ENCODE measurements at regions not wholly inside any gene's neighbourhood (a gene's known extent, or its start where the extent isn't known, plus 50 kb on each side); places are given as distances from the start of the nearest gene placed in this dataset.

DNA sequence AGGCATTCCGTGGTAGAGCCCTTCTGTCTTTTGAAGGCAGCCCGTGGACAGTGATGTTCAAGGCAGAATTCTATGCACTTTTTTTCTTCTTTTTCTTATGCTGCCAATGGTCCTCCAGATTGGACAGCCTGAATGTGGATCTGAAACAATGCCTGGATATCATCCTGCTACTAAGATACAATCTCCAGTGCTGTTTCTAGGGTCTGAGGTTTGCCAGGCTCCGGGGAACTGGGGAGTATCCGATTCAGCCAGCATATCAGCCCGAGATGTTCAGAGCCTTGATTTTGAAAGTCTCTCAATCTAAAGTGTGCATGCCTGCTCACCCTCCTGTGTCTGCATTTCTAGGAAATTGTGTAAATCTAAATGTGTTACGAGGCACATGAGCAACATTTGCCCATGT, 103.8 kb upstream of the WWC1 start:
- H3K4me1 ChIP-seq (ENCODE audit: control insufficient read depth, extremely low read depth, insufficient read depth, low read length), result no peaks in the 10 kb centered on the region
- H3K9me3 ChIP-seq (ENCODE audit: control insufficient read depth, low read depth, low read length), result no peaks in the 10 kb centered on the region
- no peak overlapping the region for H3K27ac ChIP-seq (ENCODE audit: control insufficient read depth, insufficient read depth, low read length)
- no peak overlapping the region for H3K4me2 ChIP-seq (ENCODE audit: control insufficient read depth, extremely low read depth, insufficient read depth, low read depth, low read length)
- no peak overlapping the region for H2AFZ ChIP-seq (ENCODE audit: control insufficient read depth, low read length)
- no peak for TF ChIP-seq EZH2 (IDR thresholded peaks at IDR 0.05; ENCODE audit: low read length)
- TF ChIP-seq, protein P1, sequence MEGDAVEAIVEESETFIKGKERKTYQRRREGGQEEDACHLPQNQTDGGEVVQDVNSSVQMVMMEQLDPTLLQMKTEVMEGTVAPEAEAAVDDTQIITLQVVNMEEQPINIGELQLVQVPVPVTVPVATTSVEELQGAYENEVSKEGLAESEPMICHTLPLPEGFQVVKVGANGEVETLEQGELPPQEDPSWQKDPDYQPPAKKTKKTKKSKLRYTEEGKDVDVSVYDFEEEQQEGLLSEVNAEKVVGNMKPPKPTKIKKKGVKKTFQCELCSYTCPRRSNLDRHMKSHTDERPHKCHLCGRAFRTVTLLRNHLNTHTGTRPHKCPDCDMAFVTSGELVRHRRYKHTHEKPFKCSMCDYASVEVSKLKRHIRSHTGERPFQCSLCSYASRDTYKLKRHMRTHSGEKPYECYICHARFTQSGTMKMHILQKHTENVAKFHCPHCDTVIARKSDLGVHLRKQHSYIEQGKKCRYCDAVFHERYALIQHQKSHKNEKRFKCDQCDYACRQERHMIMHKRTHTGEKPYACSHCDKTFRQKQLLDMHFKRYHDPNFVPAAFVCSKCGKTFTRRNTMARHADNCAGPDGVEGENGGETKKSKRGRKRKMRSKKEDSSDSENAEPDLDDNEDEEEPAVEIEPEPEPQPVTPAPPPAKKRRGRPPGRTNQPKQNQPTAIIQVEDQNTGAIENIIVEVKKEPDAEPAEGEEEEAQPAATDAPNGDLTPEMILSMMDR (optimal IDR thresholded peaks at IDR 0.05 in 1 of 3, IDR thresholded peaks at IDR 0.05 in 1 of 3, conservative IDR thresholded peaks at IDR 0.05 in 1 of 3; ENCODE audit: extremely low read depth in 1 of 3, insufficient read depth in 2 of 3, low read length in 3 of 3), result no peak
- no peak overlapping the region for H3K4me3 ChIP-seq (ENCODE audit: control insufficient read depth in 2 of 3, extremely low read depth in 1 of 3, insufficient read depth in 2 of 3, low read depth in 1 of 3, low read length in 3 of 3)
- H3K9ac ChIP-seq (ENCODE audit: control insufficient read depth, extremely low read depth, insufficient read depth, low read length), result no peak overlapping the region
- no peaks in the 10 kb centered on the region for H4K20me1 ChIP-seq (ENCODE audit: control insufficient read depth, extremely low read depth, insufficient read depth, low read length)
- H3K9me1 ChIP-seq (ENCODE audit: control insufficient read depth, extremely low read depth, insufficient read depth, low read length), result no peaks in the 10 kb centered on the region
- no peaks in the 10 kb centered on the region for H3K79me2 ChIP-seq (ENCODE audit: control insufficient read depth, insufficient read depth, low read length)
- DNase-seq (ENCODE audit: low read depth, low spot score) (no peak), FAIRE-seq (no peak)
- peaks cover 16 to 18% of the 10 kb centered on the region in 2 experiments for H3K36me3 ChIP-seq (ENCODE audit: control insufficient read depth in 2 of 2, extremely low read depth in 1 of 2, insufficient read depth in 2 of 2, low read length in 2 of 2)
- dilution Hi-C loops (cut with MboI; ENCODE audit: extremely low pct_ligation_motif_present, low sequenced_read_pairs), result no loop called here
- H3K27me3 ChIP-seq (ENCODE audit: control insufficient read depth, extremely low read depth, insufficient read depth, low read length), result no peaks in the 10 kb centered on the region

DNA sequence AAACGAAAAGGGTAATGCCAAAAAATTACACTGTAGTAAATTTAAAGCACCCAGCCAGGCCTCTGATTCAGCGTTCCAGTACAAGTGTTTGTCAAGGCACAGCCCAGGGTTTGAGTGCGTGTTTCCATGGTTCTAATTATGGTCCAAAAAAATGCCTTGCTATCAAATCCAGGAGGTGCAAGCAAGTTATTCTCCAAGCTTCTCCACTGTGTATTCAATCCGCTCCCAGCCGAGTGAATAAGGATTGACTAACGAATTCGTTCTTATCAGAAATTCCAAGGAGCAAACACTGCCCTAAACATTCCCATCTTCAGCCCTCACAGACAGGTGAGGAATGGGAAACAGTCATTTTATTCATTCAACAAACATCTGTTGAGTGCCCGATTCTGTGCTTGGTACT, 103.3 kb upstream of the WWC1 start:
- no peak overlapping the region for H2AFZ ChIP-seq (ENCODE audit: control insufficient read depth, low read length)

More for the DNA sequence above, 103.3 kb upstream of the WWC1 start:
- Histone ChIP-seq H3K9ac (ENCODE audit: control insufficient read depth, extremely low read depth, insufficient read depth, low read length) (no peak overlapping the region), H3K9me3 (ENCODE audit: control insufficient read depth, low read depth, low read length) (no peaks in the 10 kb centered on the region), H3K79me2 (ENCODE audit: control insufficient read depth, insufficient read depth, low read length) (no peaks in the 10 kb centered on the region), H3K9me1 (ENCODE audit: control insufficient read depth, extremely low read depth, insufficient read depth, low read length) (no peaks in the 10 kb centered on the region), H3K36me3 (ENCODE audit: control insufficient read depth in 2 of 2, extremely low read depth in 1 of 2, insufficient read depth in 2 of 2, low read length in 2 of 2) (peaks cover 18 to 19% of the 10 kb centered on the region in 2 experiments), H3K27ac (ENCODE audit: control insufficient read depth, insufficient read depth, low read length) (no peak overlapping the region), H3K27me3 (ENCODE audit: control insufficient read depth, extremely low read depth, insufficient read depth, low read length) (no peaks in the 10 kb centered on the region), H3K4me2 (ENCODE audit: control insufficient read depth, extremely low read depth, insufficient read depth, low read depth, low read length) (no peak overlapping the region), H4K20me1 (ENCODE audit: control insufficient read depth, extremely low read depth, insufficient read depth, low read length) (no peaks in the 10 kb centered on the region), H3K4me3 (ENCODE audit: control insufficient read depth in 2 of 3, extremely low read depth in 1 of 3, insufficient read depth in 2 of 3, low read depth in 1 of 3, low read length in 3 of 3) (no peak overlapping the region), H3K4me1 (ENCODE audit: control insufficient read depth, extremely low read depth, insufficient read depth, low read length) (no peaks in the 10 kb centered on the region)
- TF ChIP-seq EZH2 (IDR thresholded peaks at IDR 0.05; ENCODE audit: low read length), result no peak
- TF ChIP-seq, protein P1 (optimal IDR thresholded peaks at IDR 0.05 in 1 of 3, IDR thresholded peaks at IDR 0.05 in 1 of 3, conservative IDR thresholded peaks at IDR 0.05 in 1 of 3; ENCODE audit: extremely low read depth in 1 of 3, insufficient read depth in 2 of 3, low read length in 3 of 3), result no peak
- dilution Hi-C loops (cut with MboI; ENCODE audit: extremely low pct_ligation_motif_present, low sequenced_read_pairs), result no loop called here
- DNase-seq (ENCODE audit: low read depth, low spot score) (no peak), FAIRE-seq (no peak)

Measured in keratinocyte (primary cell).